ENCODE measurements at regions not wholly inside any gene's neighbourhood (a gene's known extent, or its start where the extent isn't known, plus 50 kb on each side); places are given as distances from the start of the nearest gene placed in this dataset.

- DNase-seq (ENCODE audit: extremely low read depth, low read depth, low spot score): no peak
These were observed 505.6 kb downstream of the KCTD12 start for GRCh38 chr13:76380446-76381065.

- no peak for DNase-seq (ENCODE audit: extremely low read depth, low read depth, low spot score)
These were observed 506.7 kb downstream of the KCTD12 start for GRCh38 chr13:76379341-76380105.

GRCh38 chr13:76378767-76379166 is 507.4 kb downstream of the KCTD12 start:
- no peak for DNase-seq (ENCODE audit: extremely low read depth, low read depth, low spot score)

- no peak for DNase-seq (ENCODE audit: extremely low read depth, low read depth, low spot score)
These were observed 522.4 kb downstream of the KCTD12 start for GRCh38 chr13:76363682-76364289.

GRCh38 chr13:76361868-76362267 is 524.3 kb downstream of the KCTD12 start:
- no peak for DNase-seq (ENCODE audit: extremely low read depth, low read depth, low spot score)

GRCh38 chr13:76351541-76352229 is 534.5 kb downstream of the KCTD12 start:
- no peak for DNase-seq (ENCODE audit: extremely low read depth, low read depth, low spot score)

- DNase-seq (ENCODE audit: extremely low read depth, low read depth, low spot score): no peak
These were observed 535.8 kb downstream of the KCTD12 start for GRCh38 chr13:76350399-76350798.

GRCh38 chr13:76349700-76350099 is 536.5 kb downstream of the KCTD12 start:
- no peak for DNase-seq (ENCODE audit: extremely low read depth, low read depth, low spot score)

- DNase-seq (ENCODE audit: extremely low read depth, low read depth, low spot score): no peak
These were observed 546.6 kb downstream of the KCTD12 start for GRCh38 chr13:76339649-76340048.

GRCh38 chr13:76338003-76338402 is 548.2 kb downstream of the KCTD12 start:
- no peak for DNase-seq (ENCODE audit: extremely low read depth, low read depth, low spot score)

GRCh38 chr13:76336889-76337844 is 549.0 kb downstream of the KCTD12 start:
- DNase-seq (ENCODE audit: extremely low read depth, low read depth, low spot score): no peak

GRCh38 chr13:76335463-76335862 is 550.7 kb downstream of the KCTD12 start:
- no peak for DNase-seq (ENCODE audit: extremely low read depth, low read depth, low spot score)

GRCh38 chr13:76331943-76332712 is 554.1 kb downstream of the KCTD12 start:
- DNase-seq (ENCODE audit: extremely low read depth, low read depth, low spot score): no peak

GRCh38 chr13:76330761-76331160 is 555.4 kb downstream of the KCTD12 start:
- DNase-seq (ENCODE audit: extremely low read depth, low read depth, low spot score): no peak

- DNase-seq (ENCODE audit: extremely low read depth, low read depth, low spot score): no peak
These were observed 556.2 kb downstream of the KCTD12 start for GRCh38 chr13:76329866-76330580.

- DNase-seq (ENCODE audit: extremely low read depth, low read depth, low spot score): no peak
These were observed 557.2 kb downstream of the KCTD12 start for GRCh38 chr13:76329004-76329403.

GRCh38 chr13:76326343-76326742 is 559.9 kb downstream of the KCTD12 start:
- DNase-seq (ENCODE audit: extremely low read depth, low read depth, low spot score): no peak

GRCh38 chr13:76319921-76320320 is 566.3 kb downstream of the KCTD12 start:
- no peak for DNase-seq (ENCODE audit: extremely low read depth, low read depth, low spot score)

GRCh38 chr13:76316998-76317527 is 569.1 kb downstream of the KCTD12 start:
- DNase-seq (ENCODE audit: extremely low read depth, low read depth, low spot score): no peak

Measured in glomerular endothelial cell (primary cell).